Liver (tissue), 3 donors: ENCODE measurements at regions not wholly inside any gene's neighbourhood (a gene's known extent, or its start where the extent isn't known, plus 50 kb on each side); places are given as distances from the start of the nearest gene placed in this dataset.

Source experiments
- GABPA ChIP-seq, 2 donors: IDR thresholded peaks in 1 of 2; conservative IDR thresholded peaks in 1 of 2; 2 replicates each; pipeline ENCODE4 v1.6.1; 2016; ENCODE audit warnings: antibody characterized with exemption in 2 of 2, mild to moderate bottlenecking in 1 of 2, moderate library complexity in 1 of 2
- TF ChIP-seq, protein P1 (sequence below): fragments of 150-350 bp; IDR thresholded peaks from 2 replicates; pipeline ENCODE4 v1.5.1; 2017; ENCODE audit warnings: improper control_type of control experiment, low read depth, low read length; ENCODE audit not compliant: missing input control
- donor health status: healthy.
- donor health status: healthy.

DNA sequence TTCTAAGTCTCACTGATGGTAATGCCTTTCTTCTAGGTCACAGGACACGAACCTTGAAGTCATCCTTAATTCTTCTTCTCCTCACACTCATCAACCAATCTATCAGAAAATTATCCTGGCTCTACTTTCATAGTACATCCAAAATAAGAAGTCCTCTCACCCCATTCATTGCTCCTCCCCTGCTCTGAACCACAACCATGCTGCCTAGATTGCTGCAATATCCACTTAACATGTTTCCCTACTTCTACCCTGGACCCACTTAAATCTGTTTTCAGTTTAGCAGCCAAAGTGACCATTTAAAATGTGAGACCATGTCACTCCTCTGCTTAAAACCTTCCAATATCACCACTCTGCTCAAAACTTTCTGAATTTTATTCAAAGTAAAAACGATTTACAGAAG is 445.9 kb upstream of the FAT3 start:
- TF ChIP-seq, protein P1, sequence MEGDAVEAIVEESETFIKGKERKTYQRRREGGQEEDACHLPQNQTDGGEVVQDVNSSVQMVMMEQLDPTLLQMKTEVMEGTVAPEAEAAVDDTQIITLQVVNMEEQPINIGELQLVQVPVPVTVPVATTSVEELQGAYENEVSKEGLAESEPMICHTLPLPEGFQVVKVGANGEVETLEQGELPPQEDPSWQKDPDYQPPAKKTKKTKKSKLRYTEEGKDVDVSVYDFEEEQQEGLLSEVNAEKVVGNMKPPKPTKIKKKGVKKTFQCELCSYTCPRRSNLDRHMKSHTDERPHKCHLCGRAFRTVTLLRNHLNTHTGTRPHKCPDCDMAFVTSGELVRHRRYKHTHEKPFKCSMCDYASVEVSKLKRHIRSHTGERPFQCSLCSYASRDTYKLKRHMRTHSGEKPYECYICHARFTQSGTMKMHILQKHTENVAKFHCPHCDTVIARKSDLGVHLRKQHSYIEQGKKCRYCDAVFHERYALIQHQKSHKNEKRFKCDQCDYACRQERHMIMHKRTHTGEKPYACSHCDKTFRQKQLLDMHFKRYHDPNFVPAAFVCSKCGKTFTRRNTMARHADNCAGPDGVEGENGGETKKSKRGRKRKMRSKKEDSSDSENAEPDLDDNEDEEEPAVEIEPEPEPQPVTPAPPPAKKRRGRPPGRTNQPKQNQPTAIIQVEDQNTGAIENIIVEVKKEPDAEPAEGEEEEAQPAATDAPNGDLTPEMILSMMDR = no peak
- no peak for TF ChIP-seq GABPA (IDR thresholded peaks at IDR 0.05 in 1 of 2, conservative IDR thresholded peaks at IDR 0.05 in 1 of 2)
